Hepatocyte (in vitro differentiated cells): ENCODE measurements at regions not wholly inside any gene's neighbourhood (a gene's known extent, or its start where the extent isn't known, plus 50 kb on each side); places are given as distances from the start of the nearest gene placed in this dataset.

ENCODE experiments used
- CTCF ChIP-seq: fragments of 200-600 bp; sonication (generic); IDR thresholded peaks from 2 replicates; pipeline ENCODE4 v1.5.1; 2016; ENCODE audit warnings: antibody characterized with exemption, mild to moderate bottlenecking; ENCODE audit not compliant: poor library complexity
- EZH2 ChIP-seq: fragments of 200-600 bp; sonication (generic); IDR thresholded peaks from 2 replicates; pipeline ENCODE4 v1.6.1; 2016; ENCODE audit warnings: antibody characterized with exemption, mild to moderate bottlenecking, borderline replicate concordance

- TF ChIP-seq CTCF (no peak), EZH2 (no peak)
Observed at GRCh38 chr19:29418201-29418600, 107.6 kb upstream of the VSTM2B start.
